Ovary (tissue), 3 donors: ENCODE measurements at regions not wholly inside any gene's neighbourhood (a gene's known extent, or its start where the extent isn't known, plus 50 kb on each side); places are given as distances from the start of the nearest gene placed in this dataset.

Experiments
- CTCF ChIP-seq, 3 donors: fragments of 450-650 bp in 2 of 3; fragments of 200-600 bp in 1 of 3; IDR thresholded peaks; one replicate each; pipeline versions ENCODE4 v1.5.1 to v1.8.0; 2016 to 2022; ENCODE audit warnings: antibody characterized with exemption in 3 of 3, mild to moderate bottlenecking in 1 of 3
- EP300 ChIP-seq: sonication (generic); formaldehyde crosslinking; IDR thresholded peaks from one replicate; pipeline ENCODE4 v1.6.1; 2017; ENCODE audit warnings: antibody characterized with exemption
- donor health status: DM: no; HTN: no; CAD: no.

DNA sequence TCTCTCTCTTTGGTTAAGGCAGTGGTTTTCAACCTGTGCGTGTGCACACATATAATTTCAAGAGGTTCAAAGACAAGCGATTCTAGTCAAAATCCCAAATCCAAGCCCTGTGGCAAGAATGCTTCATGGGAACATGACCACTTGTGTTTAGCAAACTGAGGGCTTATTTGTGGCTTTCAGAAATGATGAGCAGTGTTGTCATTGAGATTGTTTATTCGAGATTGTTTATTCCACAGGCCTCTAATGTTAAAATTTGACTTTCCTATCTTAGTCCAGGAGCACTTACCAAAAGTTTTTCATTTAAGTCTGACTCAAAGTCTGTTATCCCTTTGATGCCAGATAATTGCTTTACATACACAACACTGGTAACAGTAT, 111.1 kb upstream of the ELL2 start:
- TF ChIP-seq CTCF (IDR thresholded peaks at IDR 0.05) (no peak), EP300 (no peak)
